Endothelial cell (in vitro differentiated cells): ENCODE measurements at regions not wholly inside any gene's neighbourhood (a gene's known extent, or its start where the extent isn't known, plus 50 kb on each side); places are given as distances from the start of the nearest gene placed in this dataset.

ENCODE experiments used
- DNase-seq: peaks from one replicate; pipeline ENCODE4 v3.0.0; 2021; ENCODE audit warnings: low spot score
- H3K27ac Mint-ChIP-seq: one replicate; pipeline ENCODE4 v1.8.0; 2021; ENCODE audit warnings: mixed read lengths, inconsistent platforms; ENCODE audit not compliant: unreplicated experiment
- H3K27me3 Mint-ChIP-seq: one replicate; pipeline ENCODE4 v1.8.0; 2021; ENCODE audit warnings: mild to moderate bottlenecking, moderate library complexity, mixed read lengths, inconsistent platforms; ENCODE audit not compliant: unreplicated experiment
- H3K36me3 Mint-ChIP-seq: one replicate; pipeline ENCODE4 v1.8.0; 2021; ENCODE audit warnings: mild to moderate bottlenecking, low read depth, mixed read lengths, inconsistent platforms; ENCODE audit not compliant: unreplicated experiment
- H3K4me1 Mint-ChIP-seq: one replicate; pipeline ENCODE4 v1.8.0; 2021; ENCODE audit warnings: mild to moderate bottlenecking, mixed read lengths, inconsistent platforms; ENCODE audit not compliant: unreplicated experiment
- H3K4me3 Mint-ChIP-seq: one replicate; pipeline ENCODE4 v1.8.0; 2021; ENCODE audit warnings: mild to moderate bottlenecking, mixed read lengths, inconsistent platforms; ENCODE audit not compliant: unreplicated experiment
- H3K9me3 Mint-ChIP-seq: one replicate; pipeline ENCODE4 v1.8.0; 2021; ENCODE audit warnings: mixed read lengths, inconsistent platforms; ENCODE audit not compliant: unreplicated experiment
- TF ChIP-seq, protein P1 (sequence below): fragments of 200-600 bp; sonication (generic); IDR thresholded peaks from one replicate; pipeline ENCODE4 v1.5.0; 2021; ENCODE audit warnings: antibody characterized with exemption; ENCODE audit not compliant: unreplicated experiment

DNA sequence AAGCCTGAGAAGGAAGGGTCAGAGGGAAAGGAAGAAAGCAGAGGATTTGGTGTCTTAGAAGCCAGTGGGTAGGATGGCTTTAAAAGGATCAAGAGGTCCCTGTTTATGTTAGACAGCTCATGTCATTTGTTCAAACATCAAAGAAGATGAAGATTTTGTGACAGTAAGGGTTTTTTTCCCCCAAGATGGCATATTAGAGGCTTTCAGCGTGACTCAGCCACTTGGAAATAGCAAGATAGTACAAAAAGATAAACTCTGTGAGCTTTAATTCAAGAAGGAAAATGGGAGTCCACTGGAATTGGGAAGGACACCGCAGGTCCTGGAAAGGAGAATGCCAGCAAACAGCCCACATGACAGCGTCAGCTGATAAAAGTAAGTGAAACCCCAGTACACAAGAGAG lies 467.1 kb upstream of the THBS1 start:
- Mint-ChIP-seq H3K9me3 (no peaks in the 10 kb centered on the region), H3K4me1 (no peaks in the 10 kb centered on the region), H3K27ac (no peak overlapping the region), H3K4me3 (no peak overlapping the region), H3K36me3 (no peaks in the 10 kb centered on the region), H3K27me3 (peaks cover 4% of the 10 kb centered on the region)
- TF ChIP-seq, protein P1, sequence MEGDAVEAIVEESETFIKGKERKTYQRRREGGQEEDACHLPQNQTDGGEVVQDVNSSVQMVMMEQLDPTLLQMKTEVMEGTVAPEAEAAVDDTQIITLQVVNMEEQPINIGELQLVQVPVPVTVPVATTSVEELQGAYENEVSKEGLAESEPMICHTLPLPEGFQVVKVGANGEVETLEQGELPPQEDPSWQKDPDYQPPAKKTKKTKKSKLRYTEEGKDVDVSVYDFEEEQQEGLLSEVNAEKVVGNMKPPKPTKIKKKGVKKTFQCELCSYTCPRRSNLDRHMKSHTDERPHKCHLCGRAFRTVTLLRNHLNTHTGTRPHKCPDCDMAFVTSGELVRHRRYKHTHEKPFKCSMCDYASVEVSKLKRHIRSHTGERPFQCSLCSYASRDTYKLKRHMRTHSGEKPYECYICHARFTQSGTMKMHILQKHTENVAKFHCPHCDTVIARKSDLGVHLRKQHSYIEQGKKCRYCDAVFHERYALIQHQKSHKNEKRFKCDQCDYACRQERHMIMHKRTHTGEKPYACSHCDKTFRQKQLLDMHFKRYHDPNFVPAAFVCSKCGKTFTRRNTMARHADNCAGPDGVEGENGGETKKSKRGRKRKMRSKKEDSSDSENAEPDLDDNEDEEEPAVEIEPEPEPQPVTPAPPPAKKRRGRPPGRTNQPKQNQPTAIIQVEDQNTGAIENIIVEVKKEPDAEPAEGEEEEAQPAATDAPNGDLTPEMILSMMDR, result no peak
- no peak for DNase-seq

GRCh38 chr15:39114690-39115378 lies 466.0 kb upstream of the THBS1 start:
- no peaks in the 10 kb centered on the region for H3K9me3 Mint-ChIP-seq
- H3K4me3 Mint-ChIP-seq, result no peak overlapping the region
- H3K27me3 Mint-ChIP-seq, result peaks cover 4% of the 10 kb centered on the region
- DNase-seq, result no peak
- H3K4me1 Mint-ChIP-seq, result no peaks in the 10 kb centered on the region
- H3K27ac Mint-ChIP-seq, result no peak overlapping the region
- TF ChIP-seq, protein P1, result no peak
- H3K36me3 Mint-ChIP-seq, result no peaks in the 10 kb centered on the region

GRCh38 chr15:39115379-39116057 lies 465.4 kb upstream of the THBS1 start:
- Mint-ChIP-seq H3K4me3 (no peak overlapping the region), H3K27me3 (peaks cover 4% of the 10 kb centered on the region), H3K4me1 (no peaks in the 10 kb centered on the region), H3K36me3 (no peaks in the 10 kb centered on the region), H3K27ac (no peak overlapping the region), H3K9me3 (no peaks in the 10 kb centered on the region)
- no peak for DNase-seq
- TF ChIP-seq, protein P1, result no peak

- Mint-ChIP-seq H3K4me1 (no peaks in the 10 kb centered on the region), H3K36me3 (no peaks in the 10 kb centered on the region), H3K27me3 (peaks cover 2% of the 10 kb centered on the region), H3K27ac (no peak overlapping the region), H3K9me3 (no peaks in the 10 kb centered on the region), H3K4me3 (no peak overlapping the region)
- TF ChIP-seq, protein P1, result no peak
- DNase-seq, result no peak
Measured at GRCh38 chr15:39118510-39118909, 462.4 kb upstream of the THBS1 start.

DNA sequence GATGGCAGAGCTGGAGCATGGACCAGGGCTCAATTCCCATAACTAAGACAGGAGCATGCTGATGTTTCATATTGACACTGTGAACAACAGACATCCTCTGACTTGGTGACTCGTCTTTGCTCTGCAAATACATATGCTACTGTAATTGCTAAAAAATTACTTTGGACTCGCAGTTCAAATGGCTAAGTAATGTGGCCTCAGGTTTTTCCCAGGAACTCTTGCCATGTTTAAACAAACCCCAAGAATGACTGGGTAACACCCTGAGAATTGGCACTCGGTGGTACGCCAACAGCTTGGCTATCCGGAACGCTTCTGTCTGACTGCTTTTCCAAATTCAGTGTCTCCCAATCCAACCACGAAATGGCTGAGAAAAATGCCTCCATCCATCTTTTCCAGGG lies 456.7 kb upstream of the THBS1 start:
- peaks cover 5% of the 10 kb centered on the region for H3K4me1 Mint-ChIP-seq
- no peaks in the 10 kb centered on the region for H3K36me3 Mint-ChIP-seq

More for the DNA sequence above, 456.7 kb upstream of the THBS1 start:
- TF ChIP-seq, protein P1, result no peak
- no peak for DNase-seq
- no peaks in the 10 kb centered on the region for H3K9me3 Mint-ChIP-seq
- H3K27me3 Mint-ChIP-seq, result no peaks in the 10 kb centered on the region
- H3K4me3 Mint-ChIP-seq, result no peak overlapping the region
- H3K27ac Mint-ChIP-seq, result no peak overlapping the region
